ENCODE measurements at regions not wholly inside any gene's neighbourhood (a gene's known extent, or its start where the extent isn't known, plus 50 kb on each side); places are given as distances from the start of the nearest gene placed in this dataset.

DNA sequence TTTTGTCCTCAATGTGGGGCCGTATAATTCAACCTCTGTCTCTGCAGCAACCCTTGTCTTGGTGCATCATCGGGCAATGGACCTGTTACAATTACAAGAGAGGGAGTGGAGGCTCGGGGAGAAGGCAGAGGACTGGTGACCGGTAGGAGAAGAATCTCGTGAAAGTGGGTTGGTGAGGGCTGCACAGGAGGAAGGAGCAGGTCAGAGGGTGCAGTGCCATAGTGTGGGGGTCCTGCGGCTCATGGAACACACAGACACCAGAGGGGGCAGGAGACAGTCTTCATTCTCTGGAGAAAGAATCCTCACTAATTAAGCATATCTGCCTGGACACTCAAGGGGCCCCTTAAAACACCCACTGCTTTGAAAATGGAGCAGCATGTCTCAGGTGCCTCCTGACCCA lies 174.7 kb upstream of the B3GAT1 start (continued):
- TF ChIP-seq EP300 (IDR thresholded peaks at IDR 0.05; ENCODE audit: low read depth in 2 of 2, low read length in 2 of 2) (no peak), EP300 (CRISPR knock-in tag; IDR thresholded peaks at IDR 0.05; ENCODE audit: borderline replicate concordance) (no peak), ZNF446 (CRISPR knock-in tag; IDR thresholded peaks at IDR 0.05) (no peak), SSRP1 (CRISPR knock-in tag; IDR thresholded peaks at IDR 0.05) (no peak)

DNA sequence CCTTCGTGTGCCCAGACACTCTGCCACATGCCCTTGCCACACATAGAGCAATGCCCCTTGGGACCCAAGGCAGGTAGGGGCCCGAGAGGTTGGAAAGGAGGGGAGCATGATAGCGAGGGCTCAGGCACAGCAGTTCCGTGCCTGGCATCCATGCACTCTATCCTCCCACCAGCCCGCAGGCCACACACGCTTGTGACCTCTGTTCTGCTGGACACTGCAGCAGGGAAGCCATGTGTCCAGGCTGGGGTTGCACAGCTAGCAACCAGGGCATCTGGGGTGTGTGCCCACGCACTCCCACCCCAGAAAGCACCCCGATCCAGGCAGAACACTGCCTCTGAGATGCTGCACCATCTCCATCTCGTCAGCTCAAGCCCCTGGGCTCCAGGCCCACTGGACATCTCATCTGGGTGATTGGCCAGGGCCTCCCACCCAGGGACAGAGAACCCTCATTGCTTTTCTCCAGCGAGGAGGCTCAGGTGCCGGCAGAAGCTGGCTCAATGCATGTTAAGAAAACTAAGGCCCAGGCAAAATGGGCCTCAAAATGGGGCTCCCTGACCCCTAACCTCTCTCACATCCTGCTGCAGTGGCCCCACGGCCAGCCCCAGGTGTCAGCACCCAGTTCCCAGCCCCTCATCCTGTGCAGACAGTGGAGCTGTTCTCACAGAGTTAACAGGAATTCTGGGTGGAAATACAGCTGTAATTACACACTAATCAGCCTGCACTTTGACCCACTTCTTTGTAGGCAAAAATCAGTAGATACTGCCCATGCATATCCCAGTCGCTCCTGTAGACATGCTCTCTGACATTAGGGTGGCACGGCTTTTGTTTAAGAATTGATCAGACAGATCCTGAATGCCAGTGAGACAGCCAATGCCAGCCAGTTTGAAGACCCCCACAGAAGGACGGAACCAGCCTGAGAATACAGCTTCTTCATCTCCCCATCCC lies 173.9 kb upstream of the B3GAT1 start:
- H3K4me2 ChIP-seq (ENCODE audit: low read depth, low read length) = no peak overlapping the region
- ATAC-seq (no peak), FAIRE-seq (no peak), DNase-seq (ENCODE audit: low spot score) (no peak)
- ChIA-PET POLR2A (no interaction called here), CTCF (ENCODE audit: low intra/inter-chr PET ratio, low total read pairs) (no interaction called here)
- H3K4me3 ChIP-seq (replicated peaks in 1 of 3; ENCODE audit: insufficient read depth in 1 of 3, low read depth in 2 of 3, low read length in 3 of 3) = no peak overlapping the region
- intact Hi-C loops (cut with micrococcal nuclease; ENCODE audit: unreplicated experiment) (no loop called here), in situ Hi-C loops (cut with HindIII; ENCODE audit: extremely low pct_ligation_motif_present, low pct_unique_long_range_greater_than_20kb) (no loop called here)
- H3K79me2 ChIP-seq (ENCODE audit: insufficient read depth, low read length) = no peaks in the 10 kb centered on the region
- H4K20me1 ChIP-seq (ENCODE audit: insufficient read depth, low read length) = no peaks in the 10 kb centered on the region
- H3K27ac ChIP-seq (ENCODE audit: extremely low read length, insufficient read depth, low read length) = no peak overlapping the region
- WGBS (ENCODE audit: low lambda C conversion rate) = 4% methylated on average over 7 of the region's 15 CpGs
- peaks cover 1 to 4% of the 10 kb centered on the region in 2 experiments; a peak in 1 of 5 replicates for H3K27me3 ChIP-seq (ENCODE audit: control insufficient read depth in 1 of 2, insufficient read depth in 2 of 2, low read length in 2 of 2)
- peaks cover 9% of the 10 kb centered on the region; the same call in 1 of the 2 replicates for H3K4me1 ChIP-seq (ENCODE audit: insufficient read depth, low read length)
- H3K36me3 ChIP-seq (replicated peaks in 1 of 2; ENCODE audit: control insufficient read depth in 1 of 2, insufficient read depth in 2 of 2, low read length in 2 of 2) = no peaks in the 10 kb centered on the region
- no TSS peak for BruUV-seq (replicated peaks)
- no peak overlapping the region for H2AFZ ChIP-seq (ENCODE audit: low read length)
- no peak overlapping the region for H3K9ac ChIP-seq (ENCODE audit: insufficient read depth, low read depth, low read length)
- no peaks in the 10 kb centered on the region for H3K9me3 ChIP-seq (ENCODE audit: low read length)
- TF ChIP-seq FLYWCH1 (CRISPR knock-in tag; IDR thresholded peaks at IDR 0.05) (no peak), BORCS8-MEF2B (CRISPR knock-in tag; IDR thresholded peaks at IDR 0.05) (no peak), FOXA1 (IDR thresholded peaks at IDR 0.05) (no peak), FOXA1 (CRISPR knock-in tag; IDR thresholded peaks at IDR 0.05) (no peak), ZNF432 (CRISPR knock-in tag; IDR thresholded peaks at IDR 0.05; ENCODE audit: borderline replicate concordance) (no peak), ZNF766 (CRISPR knock-in tag; IDR thresholded peaks at IDR 0.05; ENCODE audit: borderline replicate concordance) (no peak), ZFP90 (CRISPR knock-in tag; IDR thresholded peaks at IDR 0.05; ENCODE audit: borderline replicate concordance) (no peak), PLRG1 (conservative IDR thresholded peaks at IDR 0.05) (no peak), ZNF616 (CRISPR knock-in tag; IDR thresholded peaks at IDR 0.05; ENCODE audit: low read depth) (no peak), ZNF296 (CRISPR knock-in tag; conservative IDR thresholded peaks at IDR 0.05) (no peak)
- TF ChIP-seq, protein P1, sequence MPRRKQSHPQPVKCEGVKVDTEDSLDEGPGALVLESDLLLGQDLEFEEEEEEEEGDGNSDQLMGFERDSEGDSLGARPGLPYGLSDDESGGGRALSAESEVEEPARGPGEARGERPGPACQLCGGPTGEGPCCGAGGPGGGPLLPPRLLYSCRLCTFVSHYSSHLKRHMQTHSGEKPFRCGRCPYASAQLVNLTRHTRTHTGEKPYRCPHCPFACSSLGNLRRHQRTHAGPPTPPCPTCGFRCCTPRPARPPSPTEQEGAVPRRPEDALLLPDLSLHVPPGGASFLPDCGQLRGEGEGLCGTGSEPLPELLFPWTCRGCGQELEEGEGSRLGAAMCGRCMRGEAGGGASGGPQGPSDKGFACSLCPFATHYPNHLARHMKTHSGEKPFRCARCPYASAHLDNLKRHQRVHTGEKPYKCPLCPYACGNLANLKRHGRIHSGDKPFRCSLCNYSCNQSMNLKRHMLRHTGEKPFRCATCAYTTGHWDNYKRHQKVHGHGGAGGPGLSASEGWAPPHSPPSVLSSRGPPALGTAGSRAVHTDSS (CRISPR knock-in tag; conservative IDR thresholded peaks at IDR 0.05) = no peak
- TF ChIP-seq, protein P2, sequence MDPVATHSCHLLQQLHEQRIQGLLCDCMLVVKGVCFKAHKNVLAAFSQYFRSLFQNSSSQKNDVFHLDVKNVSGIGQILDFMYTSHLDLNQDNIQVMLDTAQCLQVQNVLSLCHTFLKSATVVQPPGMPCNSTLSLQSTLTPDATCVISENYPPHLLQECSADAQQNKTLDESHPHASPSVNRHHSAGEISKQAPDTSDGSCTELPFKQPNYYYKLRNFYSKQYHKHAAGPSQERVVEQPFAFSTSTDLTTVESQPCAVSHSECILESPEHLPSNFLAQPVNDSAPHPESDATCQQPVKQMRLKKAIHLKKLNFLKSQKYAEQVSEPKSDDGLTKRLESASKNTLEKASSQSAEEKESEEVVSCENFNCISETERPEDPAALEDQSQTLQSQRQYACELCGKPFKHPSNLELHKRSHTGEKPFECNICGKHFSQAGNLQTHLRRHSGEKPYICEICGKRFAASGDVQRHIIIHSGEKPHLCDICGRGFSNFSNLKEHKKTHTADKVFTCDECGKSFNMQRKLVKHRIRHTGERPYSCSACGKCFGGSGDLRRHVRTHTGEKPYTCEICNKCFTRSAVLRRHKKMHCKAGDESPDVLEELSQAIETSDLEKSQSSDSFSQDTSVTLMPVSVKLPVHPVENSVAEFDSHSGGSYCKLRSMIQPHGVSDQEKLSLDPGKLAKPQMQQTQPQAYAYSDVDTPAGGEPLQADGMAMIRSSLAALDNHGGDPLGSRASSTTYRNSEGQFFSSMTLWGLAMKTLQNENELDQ (CRISPR knock-in tag; IDR thresholded peaks at IDR 0.05; ENCODE audit: borderline replicate concordance) = no peak
